IMR-90 (cell line): ENCODE measurements at regions not wholly inside any gene's neighbourhood (a gene's known extent, or its start where the extent isn't known, plus 50 kb on each side); places are given as distances from the start of the nearest gene placed in this dataset.

Experiments used
- ATAC-seq: fragments of 200-7000 bp; cut with Tn5 transposase; 2 replicates; pipeline ENCODE4 v1.9.1; 2020; ENCODE audit warnings: low read depth, mild to moderate bottlenecking, moderate library complexity
- BruUV-seq: library from RNA; stranded (reverse); fragments of 400-500 nt; replicated peaks from 2 replicates; lab custom pipeline; 2021; lab: Mats Ljungman, UMichigan
- CTCF ChIA-PET: fragments of 300-600 bp; formaldehyde crosslinking; extraction: SDS; loops from one replicate; lab custom pipeline; 2021; ENCODE audit warnings: antibody characterized with exemption; lab: Yijun Ruan, JAX
- POLR2A ChIA-PET: fragments of 300-600 bp; sonication (Branson Sonifier 250); formaldehyde crosslinking; loops from one replicate; lab custom pipeline; 2022; ENCODE audit warnings: antibody characterized with exemption; ENCODE audit not compliant: unreplicated experiment; lab: Charles Lee
- DNase-seq: peaks from one replicate; pipeline ENCODE4 v3.0.0; 2013
- H2AFZ ChIP-seq: replicated peaks from 2 replicates; pipeline ENCODE3; 2013; ENCODE audit warnings: low read length, mild to moderate bottlenecking; ENCODE audit not compliant: poor library complexity
- H2AK5ac ChIP-seq: 2 replicates; pipeline ENCODE4 v1.6.1; 2013; ENCODE audit warnings: low read depth, low read length, inconsistent platforms
- H2AK9ac ChIP-seq: replicated peaks from 2 replicates; pipeline ENCODE3; 2013; ENCODE audit warnings: mild to moderate bottlenecking, low read depth, low read length, moderate library complexity; ENCODE audit not compliant: poor library complexity
- H2BK120ac ChIP-seq: 2 replicates; pipeline ENCODE4 v1.6.1; 2013; ENCODE audit warnings: low read depth, low read length, inconsistent platforms
- H2BK15ac ChIP-seq: 3 replicates; pipeline ENCODE4 v1.6.1; 2013; ENCODE audit warnings: low read depth, low read length, inconsistent platforms
- H2BK20ac ChIP-seq: 2 replicates; pipeline ENCODE4 v1.6.1; 2013; ENCODE audit warnings: low read depth, mild to moderate bottlenecking, inconsistent platforms, low read length, moderate library complexity
- H2BK5ac ChIP-seq: 2 replicates; pipeline ENCODE4 v1.6.1; 2013; ENCODE audit warnings: mild to moderate bottlenecking, low read depth, low read length, inconsistent platforms; ENCODE audit not compliant: poor library complexity, severe bottlenecking
- H3K14ac ChIP-seq: replicated peaks from 2 replicates; pipeline ENCODE4 v1.6.1; 2013; ENCODE audit warnings: low read depth, low read length, inconsistent platforms
- H3K18ac ChIP-seq: 2 replicates; pipeline ENCODE4 v1.6.1; 2013; ENCODE audit warnings: low read depth, low read length, control low read depth
- H3K23ac ChIP-seq: 2 replicates; pipeline ENCODE4 v1.6.1; 2013; ENCODE audit warnings: low read depth, low read length, inconsistent platforms
- H3K27ac ChIP-seq: 2 replicates; pipeline ENCODE4 v1.5.1; 2013; ENCODE audit warnings: mild to moderate bottlenecking, control low read depth, low read length; ENCODE audit not compliant: insufficient read depth
- H3K27me3 ChIP-seq: 2 replicates; pipeline ENCODE4 v1.6.1; 2013; ENCODE audit warnings: low read length; ENCODE audit not compliant: control insufficient read depth, insufficient read depth
- H3K36me3 ChIP-seq: 2 replicates; pipeline ENCODE4 v1.6.1; 2013; ENCODE audit warnings: low read length, mixed read lengths; ENCODE audit not compliant: control insufficient read depth, insufficient read depth
- H3K4ac ChIP-seq: 2 replicates; pipeline ENCODE4 v1.6.1; 2013; ENCODE audit warnings: low read depth, low read length, inconsistent platforms
- H3K4me1 ChIP-seq: 2 replicates; pipeline ENCODE4 v1.6.1; 2013; ENCODE audit warnings: low read length, mixed read lengths; ENCODE audit not compliant: control insufficient read depth, insufficient read depth
- H3K4me2 ChIP-seq: 2 replicates; pipeline ENCODE4 v1.6.1; 2013; ENCODE audit warnings: low read depth, mild to moderate bottlenecking, control low read depth, low read length, moderate library complexity
- H3K4me3 ChIP-seq: 2 replicates; pipeline ENCODE4 v1.5.1; 2013; ENCODE audit warnings: low read depth, mild to moderate bottlenecking, control low read depth, low read length, moderate library complexity; ENCODE audit not compliant: insufficient read depth
- H3K56ac ChIP-seq: 2 replicates; pipeline ENCODE4 v1.6.1; 2013; ENCODE audit warnings: low read length, inconsistent platforms; ENCODE audit not compliant: insufficient read depth; ENCODE audit errors: extremely low read depth
- H3K79me1 ChIP-seq, 2 experiments: 2 replicates each; pipeline ENCODE4 v1.6.1; 2013; ENCODE audit warnings: low read length in 2 of 2, inconsistent platforms in 1 of 2, low read depth in 1 of 2
- H3K9ac ChIP-seq: 2 replicates; pipeline ENCODE4 v1.6.1; 2013; ENCODE audit warnings: low read depth, low read length, control low read depth
- H3K9me1 ChIP-seq: 2 replicates; pipeline ENCODE4 v1.6.1; 2013; ENCODE audit warnings: low read length, inconsistent platforms; ENCODE audit not compliant: insufficient read depth
- H3K9me3 ChIP-seq: 2 replicates; pipeline ENCODE4 v1.6.1; 2013; ENCODE audit warnings: low read length; ENCODE audit not compliant: control insufficient read depth, insufficient read depth
- H4K20me1 ChIP-seq: 2 replicates; pipeline ENCODE4 v1.6.1; 2013; ENCODE audit warnings: low read length, inconsistent platforms; ENCODE audit not compliant: insufficient read depth
- H4K5ac ChIP-seq: 2 replicates; pipeline ENCODE4 v1.6.1; 2013; ENCODE audit warnings: mild to moderate bottlenecking, low read depth, low read length, control low read depth
- H4K8ac ChIP-seq, 2 experiments: 2 replicates each; pipeline ENCODE4 v1.6.1; 2013; ENCODE audit warnings: low read depth in 2 of 2, low read length in 2 of 2, control low read depth in 1 of 2, inconsistent platforms in 1 of 2
- H4K91ac ChIP-seq: 2 replicates; pipeline ENCODE4 v1.6.1; 2013; ENCODE audit warnings: low read depth, low read length, inconsistent platforms; ENCODE audit not compliant: insufficient read depth
- CHD1 ChIP-seq: IDR thresholded peaks from 2 replicates; pipeline ENCODE4 v1.6.1; 2012; ENCODE audit warnings: low read depth, low read length, improper control_type of control experiment
- ELK1 ChIP-seq: fragments of 150-350 bp; IDR thresholded peaks from 2 replicates; pipeline ENCODE4 v1.6.1; 2016; ENCODE audit warnings: low read depth, mild to moderate bottlenecking, low read length, moderate library complexity, borderline replicate concordance
- FOS ChIP-seq: fragments of 150-350 bp; IDR thresholded peaks from 2 replicates; pipeline ENCODE4 v1.6.1; 2016; ENCODE audit warnings: low read depth, low read length
- MXI1 ChIP-seq: IDR thresholded peaks from 2 replicates; pipeline ENCODE4 v1.6.1; 2012; ENCODE audit warnings: low read depth, mild to moderate bottlenecking, low read length, moderate library complexity, borderline replicate concordance
- NFE2L2 ChIP-seq: fragments of 150-350 bp; IDR thresholded peaks from 2 replicates; pipeline ENCODE4 v1.6.1; 2016; ENCODE audit warnings: low read depth, mild to moderate bottlenecking, low read length
- POLR2A ChIP-seq: IDR thresholded peaks from 2 replicates; pipeline ENCODE4 v1.6.1; 2012; ENCODE audit warnings: mild to moderate bottlenecking, low read depth, low read length
- RCOR1 ChIP-seq: IDR thresholded peaks from 2 replicates; pipeline ENCODE4 v1.6.1; 2012; ENCODE audit warnings: mild to moderate bottlenecking, low read length, improper control_type of control experiment; ENCODE audit not compliant: insufficient replicate concordance
- RFX5 ChIP-seq: IDR thresholded peaks from 2 replicates; pipeline ENCODE4 v1.8.0; 2012; ENCODE audit warnings: low read depth, mild to moderate bottlenecking, low read length, moderate library complexity
- SMC3 ChIP-seq: fragments of 150-350 bp; IDR thresholded peaks from 2 replicates; pipeline ENCODE4 v1.6.1; 2016; ENCODE audit warnings: low read depth, mild to moderate bottlenecking, antibody characterized with exemption, low read length, moderate library complexity
- WGBS, 2 experiments: methylation state at CpG; one replicate each; pipeline versions ENCODE4 v1.1.5 to v1.1.7; 2013; ENCODE audit warnings: missing lambda C conversion rate in 2 of 2; ENCODE audit not compliant: insufficient read length in 1 of 2; ENCODE audit errors: extremely low coverage in 2 of 2; 5-methylcytosine and 5-hydroxymethylcytosine counted together
- dilution Hi-C: fragments of 300-500 bp; cut with HindIII; formaldehyde crosslinking; loops from one replicate; pipeline ENCODE4 v1.14.3; 2018; ENCODE audit warnings: low sequenced_read_pairs; ENCODE audit not compliant: unreplicated experiment
- in situ Hi-C: fragments of 300-500 bp; cut with MboI; formaldehyde crosslinking; loops from 3 replicates; pipeline ENCODE4 v1.14.3; 2019; ENCODE audit warnings: low sequenced_read_pairs, inconsistent platforms, mixed read lengths
- intact Hi-C: fragments of 100-400 bp; cut with micrococcal nuclease; formaldehyde crosslinking; loops from 2 replicates; pipeline ENCODE4 v1.10.0; 2022
- TF ChIP-seq, protein P1 (sequence below): fragments of 150-350 bp; IDR thresholded peaks from 2 replicates; pipeline ENCODE4 v1.6.1; 2017; ENCODE audit warnings: mild to moderate bottlenecking, antibody characterized with exemption, low read length, low read depth
- TF ChIP-seq, protein P2 (sequence below): conservative IDR thresholded peaks from 2 replicates; pipeline ENCODE4 v1.5.1; 2012; ENCODE audit warnings: mild to moderate bottlenecking, low read depth, low read length, improper control_type of control experiment

GRCh38 chr3:161694682-161695564 is 198.3 kb downstream of the OTOL1 start (continued):
- TF ChIP-seq, protein P1, sequence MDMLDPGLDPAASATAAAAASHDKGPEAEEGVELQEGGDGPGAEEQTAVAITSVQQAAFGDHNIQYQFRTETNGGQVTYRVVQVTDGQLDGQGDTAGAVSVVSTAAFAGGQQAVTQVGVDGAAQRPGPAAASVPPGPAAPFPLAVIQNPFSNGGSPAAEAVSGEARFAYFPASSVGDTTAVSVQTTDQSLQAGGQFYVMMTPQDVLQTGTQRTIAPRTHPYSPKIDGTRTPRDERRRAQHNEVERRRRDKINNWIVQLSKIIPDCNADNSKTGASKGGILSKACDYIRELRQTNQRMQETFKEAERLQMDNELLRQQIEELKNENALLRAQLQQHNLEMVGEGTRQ: no peak

DNA sequence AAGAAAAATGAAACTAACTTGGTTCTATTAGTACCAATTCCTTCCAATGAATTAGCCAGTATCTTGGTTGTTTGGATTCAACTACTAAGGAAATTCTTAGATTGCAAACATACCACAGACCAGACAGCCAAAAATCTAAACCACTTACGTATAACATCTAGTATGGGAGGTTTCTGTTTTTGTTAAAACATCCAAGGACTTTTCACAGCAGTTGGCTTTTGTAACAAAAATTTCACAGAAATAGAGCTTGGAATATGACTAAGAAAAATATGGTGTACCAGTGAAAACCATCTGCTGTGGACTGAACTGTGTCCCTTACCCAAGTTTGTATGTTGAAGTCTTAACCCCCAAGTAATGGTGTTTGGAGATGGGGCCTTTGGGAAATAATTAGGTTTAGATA is 199.2 kb downstream of the OTOL1 start:
- POLR2A ChIA-PET: no interaction called here
- H3K4me3 ChIP-seq: no peak overlapping the region
- no peak overlapping the region for H2AK5ac ChIP-seq
- DNase-seq (no peak), ATAC-seq (no peak)
- no peaks in the 10 kb centered on the region for H3K36me3 ChIP-seq
- no peaks in the 10 kb centered on the region for H3K79me1 ChIP-seq
- no CpG with 5 or more reads among the region's 1 CpG for WGBS, 2 experiments
- H4K20me1 ChIP-seq: no peaks in the 10 kb centered on the region
- H2AFZ ChIP-seq: no peak overlapping the region
- CTCF ChIA-PET: interaction anchor here (0.6 kb wide), 1 partner anchor 219 kb away, joined by 3 read pairs; no protein-coding TSS in a partner anchor
- no peak overlapping the region for H3K14ac ChIP-seq
- H3K4me1 ChIP-seq: no peaks in the 10 kb centered on the region
- no TSS peak for BruUV-seq
- H2AK9ac ChIP-seq: no peak overlapping the region
- no peak overlapping the region for H3K9ac ChIP-seq
- no peak overlapping the region for H3K23ac ChIP-seq
- in situ Hi-C loops: no loop called here
- no peaks in the 10 kb centered on the region for H3K9me1 ChIP-seq
- H4K8ac ChIP-seq: no peak overlapping the region
- dilution Hi-C loops: no loop called here
- H3K56ac ChIP-seq: no peak overlapping the region
- no peak overlapping the region for H4K91ac ChIP-seq
- H2BK20ac ChIP-seq: no peak overlapping the region
- peaks cover 4% of the 10 kb centered on the region; the same call in 1 of the 2 replicates for H3K9me3 ChIP-seq
- no peak overlapping the region for H2BK120ac ChIP-seq
- no peak overlapping the region for H4K5ac ChIP-seq
- H3K18ac ChIP-seq: no peak overlapping the region
- no peak overlapping the region for H2BK15ac ChIP-seq
- no peaks in the 10 kb centered on the region for H3K27me3 ChIP-seq
- no peak overlapping the region for H3K4ac ChIP-seq
- intact Hi-C loops: no loop called here
- no peak overlapping the region for H2BK5ac ChIP-seq
- no peak overlapping the region for H3K27ac ChIP-seq
- H3K4me2 ChIP-seq: no peak overlapping the region
- TF ChIP-seq NFE2L2: no peak
- TF ChIP-seq RFX5: no peak
- no peak for TF ChIP-seq FOS
- TF ChIP-seq RCOR1: no peak
- TF ChIP-seq POLR2A: no peak
- no peak for TF ChIP-seq SMC3
- TF ChIP-seq CHD1: no peak
- no peak for TF ChIP-seq ELK1
- TF ChIP-seq, protein P2, sequence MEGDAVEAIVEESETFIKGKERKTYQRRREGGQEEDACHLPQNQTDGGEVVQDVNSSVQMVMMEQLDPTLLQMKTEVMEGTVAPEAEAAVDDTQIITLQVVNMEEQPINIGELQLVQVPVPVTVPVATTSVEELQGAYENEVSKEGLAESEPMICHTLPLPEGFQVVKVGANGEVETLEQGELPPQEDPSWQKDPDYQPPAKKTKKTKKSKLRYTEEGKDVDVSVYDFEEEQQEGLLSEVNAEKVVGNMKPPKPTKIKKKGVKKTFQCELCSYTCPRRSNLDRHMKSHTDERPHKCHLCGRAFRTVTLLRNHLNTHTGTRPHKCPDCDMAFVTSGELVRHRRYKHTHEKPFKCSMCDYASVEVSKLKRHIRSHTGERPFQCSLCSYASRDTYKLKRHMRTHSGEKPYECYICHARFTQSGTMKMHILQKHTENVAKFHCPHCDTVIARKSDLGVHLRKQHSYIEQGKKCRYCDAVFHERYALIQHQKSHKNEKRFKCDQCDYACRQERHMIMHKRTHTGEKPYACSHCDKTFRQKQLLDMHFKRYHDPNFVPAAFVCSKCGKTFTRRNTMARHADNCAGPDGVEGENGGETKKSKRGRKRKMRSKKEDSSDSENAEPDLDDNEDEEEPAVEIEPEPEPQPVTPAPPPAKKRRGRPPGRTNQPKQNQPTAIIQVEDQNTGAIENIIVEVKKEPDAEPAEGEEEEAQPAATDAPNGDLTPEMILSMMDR: no peak
- TF ChIP-seq, protein P1: no peak
- no peak for TF ChIP-seq MXI1
